ENCODE measurements at regions not wholly inside any gene's neighbourhood (a gene's known extent, or its start where the extent isn't known, plus 50 kb on each side); places are given as distances from the start of the nearest gene placed in this dataset.

- H3K27ac ChIP-seq = no peak overlapping the region
- DNase-seq (ENCODE audit: low read depth, low spot score) = no peak
These were observed 610.6 kb downstream of the HDGFL1 start for GRCh38 chr6:23179994-23180393.

GRCh38 chr6:23180504-23181293 lies 611.3 kb downstream of the HDGFL1 start:
- no peak overlapping the region for H3K27ac ChIP-seq
- DNase-seq (ENCODE audit: low read depth, low spot score) = no peak

- DNase-seq (ENCODE audit: low read depth, low spot score) = no peak
- no peak overlapping the region for H3K27ac ChIP-seq
These were observed 612.2 kb downstream of the HDGFL1 start for GRCh38 chr6:23181356-23182110.

GRCh38 chr6:23183846-23184245 lies 614.5 kb downstream of the HDGFL1 start:
- H3K27ac ChIP-seq = no peak overlapping the region
- no peak for DNase-seq (ENCODE audit: low read depth, low spot score)

GRCh38 chr6:23184351-23184750 lies 615.0 kb downstream of the HDGFL1 start:
- no peak overlapping the region for H3K27ac ChIP-seq
- no peak for DNase-seq (ENCODE audit: low read depth, low spot score)

- H3K27ac ChIP-seq = no peak overlapping the region
- DNase-seq (ENCODE audit: low read depth, low spot score) = no peak
These were observed 626.1 kb downstream of the HDGFL1 start for GRCh38 chr6:23195487-23195886.

GRCh38 chr6:23199541-23199940 lies 630.2 kb downstream of the HDGFL1 start:
- H3K27ac ChIP-seq = no peak overlapping the region
- no peak for DNase-seq (ENCODE audit: low read depth, low spot score)

- DNase-seq (ENCODE audit: low read depth, low spot score) = no peak
- H3K27ac ChIP-seq = no peak overlapping the region
These were observed 631.6 kb downstream of the HDGFL1 start for GRCh38 chr6:23200946-23201345.

GRCh38 chr6:23202207-23202606 lies 632.8 kb downstream of the HDGFL1 start:
- DNase-seq (ENCODE audit: low read depth, low spot score) = no peak

GRCh38 chr6:23212398-23212797 lies 643.0 kb downstream of the HDGFL1 start:
- no peak for DNase-seq (ENCODE audit: low read depth, low spot score)
- no peak overlapping the region for H3K27ac ChIP-seq

More at GRCh38 chr6:23202207-23202606, 632.8 kb downstream of the HDGFL1 start:
- H3K27ac ChIP-seq = no peak overlapping the region

GRCh38 chr6:23213193-23213592 lies 643.8 kb downstream of the HDGFL1 start:
- no peak overlapping the region for H3K27ac ChIP-seq
- DNase-seq (ENCODE audit: low read depth, low spot score) = no peak

- H3K27ac ChIP-seq = no peak overlapping the region
- peak; percentile 52 for DNase-seq (ENCODE audit: low read depth, low spot score)
These were observed 644.3 kb downstream of the HDGFL1 start for GRCh38 chr6:23213651-23214050.

- no peak overlapping the region for H3K27ac ChIP-seq
- DNase-seq (ENCODE audit: low read depth, low spot score) = no peak
These were observed 649.4 kb downstream of the HDGFL1 start for GRCh38 chr6:23218751-23219150.

GRCh38 chr6:23222724-23223123 lies 653.4 kb downstream of the HDGFL1 start:
- no peak overlapping the region for H3K27ac ChIP-seq
- DNase-seq (ENCODE audit: low read depth, low spot score) = no peak

- DNase-seq (ENCODE audit: low read depth, low spot score) = no peak
- no peak overlapping the region for H3K27ac ChIP-seq
These were observed 655.2 kb downstream of the HDGFL1 start for GRCh38 chr6:23224540-23224939.

GRCh38 chr6:23228439-23229024 lies 659.2 kb downstream of the HDGFL1 start:
- DNase-seq (ENCODE audit: low read depth, low spot score) = no peak
- no peak overlapping the region for H3K27ac ChIP-seq

GRCh38 chr6:23243854-23244253 lies 674.5 kb downstream of the HDGFL1 start:
- no peak for DNase-seq (ENCODE audit: low read depth, low spot score)
- no peak overlapping the region for H3K27ac ChIP-seq

- DNase-seq (ENCODE audit: low read depth, low spot score) = peak; percentile 63
- no peak overlapping the region for H3K27ac ChIP-seq
These were observed 674.9 kb downstream of the HDGFL1 start for GRCh38 chr6:23244300-23244699.

- H3K27ac ChIP-seq = no peak overlapping the region
- no peak for DNase-seq (ENCODE audit: low read depth, low spot score)
These were observed 676.2 kb downstream of the HDGFL1 start for GRCh38 chr6:23245572-23245971.

GRCh38 chr6:23246896-23247295 lies 677.5 kb downstream of the HDGFL1 start:
- no peak overlapping the region for H3K27ac ChIP-seq
- no peak for DNase-seq (ENCODE audit: low read depth, low spot score)

- no peak for DNase-seq (ENCODE audit: low read depth, low spot score)
- no peak overlapping the region for H3K27ac ChIP-seq
These were observed 681.2 kb downstream of the HDGFL1 start for GRCh38 chr6:23250556-23250955.

Measured in epithelial cell of prostate (primary cell).